ENCODE measurements at regions not wholly inside any gene's neighbourhood (a gene's known extent, or its start where the extent isn't known, plus 50 kb on each side); places are given as distances from the start of the nearest gene placed in this dataset.

DNA sequence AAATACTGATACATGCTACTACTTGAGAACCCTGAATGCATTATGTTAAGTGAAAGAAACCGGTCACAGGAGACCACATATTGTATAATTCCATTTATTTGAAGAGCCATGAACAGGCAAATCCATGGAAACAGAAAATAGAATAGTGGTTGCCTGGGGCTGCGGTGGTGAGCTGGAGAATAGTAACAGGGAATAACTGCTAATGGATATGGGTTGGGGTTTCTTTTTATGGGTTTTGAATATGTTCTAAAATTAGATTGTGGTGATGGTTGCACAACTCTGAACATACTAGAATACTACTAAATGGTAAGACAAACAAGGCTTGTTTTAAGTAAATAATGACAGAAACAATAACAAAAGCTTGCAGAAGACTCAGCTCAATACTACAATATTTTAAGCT lies 293.0 kb downstream of the BTG1 start:
- DNase-seq (ENCODE audit: low spot score) (no peak), ATAC-seq (peak; percentile 60)
- intact Hi-C loops (cut with DNase I): no loop called here

GRCh38 chr12:91851741-91852477 lies 293.7 kb downstream of the BTG1 start:
- ATAC-seq: no peak
- intact Hi-C loops (cut with DNase I): no loop called here
- DNase-seq (ENCODE audit: low spot score): no peak

GRCh38 chr12:91846466-91847055 lies 299.1 kb downstream of the BTG1 start:
- ATAC-seq: no peak

GRCh38 chr12:91845365-91845764 lies 300.3 kb downstream of the BTG1 start:
- intact Hi-C loops (cut with DNase I): no loop called here
- DNase-seq (ENCODE audit: low spot score) (no peak), ATAC-seq (no peak)

More at GRCh38 chr12:91846466-91847055, 299.1 kb downstream of the BTG1 start:
- no peak for DNase-seq (ENCODE audit: low spot score)
- intact Hi-C loops (cut with DNase I): no loop called here

DNA sequence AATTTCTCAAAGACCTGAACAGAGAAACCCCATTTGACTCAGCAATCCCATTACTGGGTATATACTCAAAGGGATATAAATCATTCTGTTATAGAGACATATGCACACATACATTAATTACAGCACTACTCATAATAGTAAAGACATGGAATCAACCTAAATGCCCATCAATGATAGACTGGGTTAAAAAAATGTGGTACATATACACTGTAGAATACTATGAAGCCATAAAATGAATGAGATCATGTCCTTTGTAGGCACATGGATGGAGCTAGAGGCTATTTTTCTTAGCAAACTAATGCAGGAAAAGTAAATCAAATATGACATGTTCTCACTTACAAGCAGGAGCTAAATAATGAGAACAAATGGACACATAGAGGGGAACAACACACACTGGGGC lies 303.8 kb downstream of the BTG1 start:
- intact Hi-C loops (cut with DNase I): no loop called here
- no peak for ATAC-seq
- DNase-seq (ENCODE audit: low spot score): no peak

DNA sequence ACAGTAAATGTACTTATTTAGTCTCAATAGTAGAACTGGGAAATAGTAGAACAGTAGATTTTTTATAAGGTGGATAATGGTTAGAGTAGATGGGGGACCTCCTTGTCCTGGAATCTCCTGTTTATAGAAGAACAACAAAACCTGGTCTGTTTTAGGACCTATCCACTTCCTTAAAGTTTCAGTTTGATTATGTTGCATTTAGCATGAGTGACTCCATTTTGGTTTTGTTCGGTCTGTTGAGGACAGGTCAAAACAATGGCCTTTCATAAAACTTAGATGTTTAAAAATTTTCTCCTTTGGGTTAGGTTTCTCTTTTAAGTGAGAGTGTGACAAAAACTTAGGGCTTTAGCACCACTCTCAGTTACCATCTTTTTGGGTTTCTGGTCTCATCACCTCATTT lies 308.9 kb downstream of the BTG1 start:
- no peak for ATAC-seq
- DNase-seq (ENCODE audit: low spot score): no peak
- intact Hi-C loops (cut with DNase I): no loop called here

DNA sequence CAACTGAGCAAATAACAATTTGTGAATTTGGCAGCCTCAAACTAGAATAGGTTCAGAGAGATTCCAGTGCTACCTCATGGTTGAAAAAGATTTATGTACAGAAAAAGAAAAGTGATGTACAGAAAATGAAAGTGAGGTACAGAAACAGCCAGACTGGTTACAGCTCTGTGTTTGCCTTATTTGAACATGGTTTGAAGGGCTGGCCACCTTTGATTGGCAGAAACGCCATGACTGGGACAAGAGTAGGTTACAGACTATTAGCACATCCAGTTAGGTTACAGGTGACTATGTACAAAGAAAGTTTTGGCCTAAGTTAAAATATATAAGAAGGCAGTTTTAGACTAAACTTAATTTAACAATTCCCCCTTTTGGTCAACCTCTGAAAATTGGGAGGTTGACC lies 309.4 kb downstream of the BTG1 start:
- DNase-seq (ENCODE audit: low spot score) (no peak), ATAC-seq (no peak)
- intact Hi-C loops (cut with DNase I): no loop called here

GRCh38 chr12:91835693-91836092 lies 310.0 kb downstream of the BTG1 start:
- no peak for ATAC-seq
- DNase-seq (ENCODE audit: low spot score): no peak
- intact Hi-C loops (cut with DNase I): no loop called here

DNA sequence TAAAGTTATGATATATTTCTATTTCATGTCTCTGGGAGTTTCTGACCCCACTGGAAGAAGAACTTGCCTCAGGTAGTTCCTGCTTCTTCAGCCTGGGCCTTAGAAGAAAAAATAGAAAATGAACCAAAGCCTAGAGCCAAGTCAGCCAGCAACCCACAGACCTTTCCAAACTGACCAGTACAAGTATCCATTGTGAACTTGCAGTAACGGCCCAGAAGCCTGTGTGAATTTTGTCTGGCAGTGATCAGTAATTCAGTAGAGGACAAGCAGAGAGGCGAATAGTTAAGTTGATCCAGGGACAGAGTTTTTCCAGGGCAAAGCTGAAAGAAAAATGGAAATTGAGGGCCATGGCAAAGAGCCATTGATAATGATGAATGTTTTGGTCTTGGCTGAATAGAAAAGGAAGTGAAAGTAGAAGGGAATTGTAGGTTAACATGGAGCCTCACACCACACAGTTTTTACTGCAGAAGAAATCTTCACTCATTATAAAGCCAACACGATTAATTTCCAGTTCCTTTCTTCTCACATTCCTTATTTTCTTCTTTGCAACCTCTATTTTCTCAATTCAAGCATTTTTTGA lies 311.8 kb downstream of the BTG1 start:
- intact Hi-C loops (cut with DNase I): no loop called here
- no peak for DNase-seq (ENCODE audit: low spot score)
- peak; percentile 71 for ATAC-seq

DNA sequence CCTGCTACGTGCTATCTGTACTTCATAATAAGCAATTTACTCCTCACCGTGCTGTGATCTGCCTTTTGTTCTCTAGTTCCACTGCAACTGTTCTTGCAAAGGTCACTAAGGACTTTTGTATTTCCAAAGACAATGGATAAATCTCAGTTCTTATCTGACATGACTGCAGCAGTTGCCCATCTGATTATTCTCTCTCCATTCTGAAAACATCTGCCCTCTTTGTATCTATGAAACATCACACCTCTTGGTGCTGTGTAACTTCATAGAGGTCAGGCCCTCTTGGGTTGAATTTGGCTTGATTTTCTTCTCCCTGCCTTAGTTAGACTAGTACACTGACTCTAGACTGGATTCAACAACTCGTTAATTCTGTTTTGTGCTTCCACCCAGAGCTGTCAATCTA lies 319.6 kb downstream of the BTG1 start:
- intact Hi-C loops (cut with DNase I): no loop called here
- ATAC-seq (no peak), DNase-seq (ENCODE audit: low spot score) (no peak)

- intact Hi-C loops (cut with DNase I): no loop called here
- DNase-seq (ENCODE audit: low spot score) (no peak), ATAC-seq (no peak)
Measured at GRCh38 chr12:91824991-91825390, 320.7 kb downstream of the BTG1 start.

DNA sequence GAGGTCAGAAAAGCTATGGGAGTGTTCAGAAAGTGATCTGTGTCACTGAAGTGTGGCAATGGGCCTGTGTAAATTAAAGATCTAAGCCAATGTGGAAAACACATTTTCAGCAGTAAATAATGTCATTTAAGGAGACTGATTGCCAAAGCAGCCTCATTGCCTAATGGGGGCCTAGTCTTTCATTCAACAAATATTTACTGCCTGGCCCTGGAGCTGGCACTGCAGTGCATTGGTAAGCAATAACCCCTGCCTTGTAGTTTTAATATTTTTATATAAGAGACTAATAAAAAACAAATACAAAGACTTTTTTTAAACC lies 326.6 kb downstream of the BTG1 start:
- ATAC-seq: peak; percentile 82
- no peak for DNase-seq (ENCODE audit: low spot score)

GRCh38 chr12:91818227-91819131 lies 327.2 kb downstream of the BTG1 start:
- intact Hi-C loops (cut with DNase I): no loop called here
- ATAC-seq (peak; percentile 65), DNase-seq (ENCODE audit: low spot score) (no peak)

More for the DNA sequence above, 326.6 kb downstream of the BTG1 start:
- intact Hi-C loops (cut with DNase I): no loop called here

- DNase-seq (ENCODE audit: low spot score) (no peak), ATAC-seq (peak; percentile 44)
- intact Hi-C loops (cut with DNase I): no loop called here
Measured at GRCh38 chr12:91817517-91817916, 328.1 kb downstream of the BTG1 start.

- ATAC-seq: no peak
- no peak for DNase-seq (ENCODE audit: low spot score)
- intact Hi-C loops (cut with DNase I): no loop called here
Measured at GRCh38 chr12:91813701-91814100, 331.9 kb downstream of the BTG1 start.

DNA sequence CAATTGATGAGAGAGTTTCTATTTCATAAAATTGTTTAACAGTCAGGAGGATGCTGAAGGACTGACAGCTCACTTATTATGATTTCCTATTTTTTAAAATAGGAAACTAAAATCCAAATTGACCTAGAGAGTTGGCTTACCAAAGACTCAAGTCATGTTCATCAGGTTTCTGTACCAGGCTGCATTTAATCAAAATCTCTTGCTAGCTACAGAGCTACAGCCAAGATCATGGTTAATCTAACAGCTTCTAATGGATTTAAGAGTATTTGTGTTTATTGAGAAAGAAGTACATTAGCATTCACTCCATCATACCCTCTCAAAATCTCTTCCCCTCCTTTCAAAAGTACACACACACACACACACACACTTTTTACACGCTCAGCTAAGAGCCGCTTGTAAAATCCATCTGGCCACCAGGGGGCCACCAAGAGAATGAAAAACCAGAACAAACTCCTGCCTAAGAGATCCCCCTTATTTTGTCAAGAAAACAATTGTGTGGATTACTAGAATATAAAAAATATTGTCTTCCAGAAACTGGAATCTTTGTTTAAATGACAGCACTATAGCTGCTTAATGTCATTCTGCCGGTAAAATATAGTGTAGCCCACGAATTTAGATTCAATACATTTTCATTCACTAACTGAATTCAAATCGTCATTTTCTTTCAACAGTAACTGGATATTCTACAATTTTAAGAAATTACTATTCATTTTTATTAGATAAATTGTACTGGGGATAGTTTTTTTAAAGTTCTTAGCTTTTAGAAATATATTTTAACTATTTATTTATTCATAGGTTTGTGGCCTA lies 334.0 kb downstream of the BTG1 start:
- peak; percentile 87 for DNase-seq (ENCODE audit: low spot score)
- ATAC-seq: peak; percentile 83
- intact Hi-C loops (cut with DNase I): no loop called here

DNA sequence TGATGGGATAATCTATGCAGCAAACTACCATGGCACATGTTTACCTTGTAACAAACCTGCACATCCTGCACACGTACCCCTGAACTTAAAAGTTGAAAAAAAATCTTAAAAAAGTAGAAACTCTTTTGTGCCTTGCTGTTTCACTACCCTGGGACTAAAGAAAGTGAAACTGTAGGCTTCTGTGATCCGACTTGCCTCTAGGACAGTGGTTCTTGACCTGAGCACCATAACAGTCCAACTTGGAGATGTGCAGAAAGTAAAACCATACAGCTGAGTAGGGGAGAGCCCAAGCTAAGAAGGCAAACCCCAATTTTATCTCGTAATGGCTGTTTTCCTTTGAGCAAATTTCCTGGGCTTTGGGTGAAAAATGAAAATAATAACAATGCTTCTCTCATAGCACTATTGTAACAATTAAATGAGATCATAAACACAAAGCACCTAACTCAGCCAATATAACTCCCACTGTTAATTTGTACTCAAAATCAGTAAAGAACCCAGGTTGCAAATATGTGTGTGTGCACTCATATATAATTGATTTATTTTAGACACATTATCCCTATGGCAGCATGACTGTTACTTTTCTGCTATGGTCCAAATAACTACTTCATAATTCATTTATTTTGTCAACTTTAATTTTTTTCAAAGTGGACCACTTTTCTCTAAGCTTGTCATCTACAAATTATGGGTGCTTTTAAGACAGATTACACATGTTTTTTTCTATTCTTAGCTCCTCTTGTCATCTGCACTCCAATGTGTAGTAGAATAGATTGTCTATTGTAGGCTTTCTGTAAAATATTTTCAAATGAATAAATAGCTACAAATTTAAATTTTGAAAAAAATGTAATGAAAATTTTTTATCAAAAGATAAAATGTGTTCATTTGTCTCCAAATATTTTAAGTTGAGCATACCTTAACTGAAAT lies 334.9 kb downstream of the BTG1 start:
- ATAC-seq (no peak), DNase-seq (ENCODE audit: low spot score) (no peak)
- intact Hi-C loops (cut with DNase I): no loop called here

GRCh38 chr12:91810077-91810476 lies 335.6 kb downstream of the BTG1 start:
- no peak for ATAC-seq
- intact Hi-C loops (cut with DNase I): no loop called here
- DNase-seq (ENCODE audit: low spot score): no peak

Measured in sciatic nerve (tissue), 2 donors.